Spinal cord (tissue), 9 donors: ENCODE measurements at regions not wholly inside any gene's neighbourhood (a gene's known extent, or its start where the extent isn't known, plus 50 kb on each side); places are given as distances from the start of the nearest gene placed in this dataset.

Experiments used
- DNase-seq, 6 donors: peaks; one replicate each; pipeline versions ENCODE4 v3.0.0 to v3.0.0-alpha.2; 2013 to 2015; ENCODE audit warnings: low spot score in 6 of 6, low read depth in 4 of 6
- H3K27ac ChIP-seq: one replicate; pipeline ENCODE4 v1.5.1; 2013; ENCODE audit warnings: low read depth, low read length, control low read depth
- H3K27me3 ChIP-seq: one replicate; pipeline ENCODE4 v1.6.1; 2013; ENCODE audit warnings: low read length; ENCODE audit not compliant: control insufficient read depth, insufficient read depth
- H3K36me3 ChIP-seq: one replicate; pipeline ENCODE4 v1.6.1; 2013; ENCODE audit warnings: low read length; ENCODE audit not compliant: control insufficient read depth, insufficient read depth
- H3K4me1 ChIP-seq: one replicate; pipeline ENCODE4 v1.6.1; 2013; ENCODE audit warnings: low read length; ENCODE audit not compliant: control insufficient read depth, insufficient read depth
- H3K4me3 ChIP-seq: one replicate; pipeline ENCODE4 v1.5.1; 2013; ENCODE audit warnings: low read depth, low read length, control low read depth
- H3K9me3 ChIP-seq: one replicate; pipeline ENCODE4 v1.6.1; 2013; ENCODE audit warnings: low read length; ENCODE audit not compliant: control insufficient read depth, insufficient read depth
- whole genome bisulfite sequencing: methylation state at CpG from one replicate; pipeline ENCODE4 v1.1.5; 2013; ENCODE audit warnings: missing lambda C conversion rate; ENCODE audit not compliant: insufficient coverage; 5-methylcytosine and 5-hydroxymethylcytosine counted together
- donor health status: healthy.

DNA sequence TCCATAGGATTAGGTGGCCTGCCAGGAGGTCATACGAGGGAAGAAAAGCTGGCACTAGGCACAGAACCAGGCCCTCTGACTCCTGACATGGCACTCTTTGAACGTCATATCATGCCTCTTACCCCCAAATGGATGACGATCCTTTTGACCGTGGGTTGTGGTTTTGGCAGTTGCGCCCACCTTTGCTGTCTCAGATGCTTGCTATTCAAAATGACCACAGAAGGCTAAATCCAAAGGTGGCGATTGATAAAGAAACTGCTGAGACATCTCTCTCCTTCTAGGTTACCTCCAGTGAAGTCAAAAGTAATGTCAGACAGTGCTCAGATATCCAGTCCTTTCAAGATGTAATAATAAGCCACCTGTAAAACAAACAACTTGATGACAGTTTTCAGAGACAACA, 385.0 kb downstream of the EFNA5 start:
- Histone ChIP-seq H3K9me3 (no peaks in the 10 kb centered on the region), H3K4me1 (no peaks in the 10 kb centered on the region), H3K27me3 (no peaks in the 10 kb centered on the region), H3K27ac (no peak overlapping the region), H3K36me3 (no peaks in the 10 kb centered on the region), H3K4me3 (no peak overlapping the region)
- no peak for DNase-seq
- 100% methylated on average over 6 of the region's 6 CpGs for WGBS

- no peak for DNase-seq
Measured at GRCh38 chr5:107284822-107285525, 385.8 kb downstream of the EFNA5 start.

GRCh38 chr5:107282061-107282460, 388.7 kb downstream of the EFNA5 start:
- Histone ChIP-seq H3K27me3 (no peaks in the 10 kb centered on the region), H3K4me1 (no peaks in the 10 kb centered on the region), H3K4me3 (no peak overlapping the region), H3K36me3 (no peaks in the 10 kb centered on the region), H3K9me3 (no peaks in the 10 kb centered on the region), H3K27ac (no peak overlapping the region)
- DNase-seq: no peak
- no CpG with 5 or more reads among the region's 2 CpGs for WGBS

More at GRCh38 chr5:107284822-107285525, 385.8 kb downstream of the EFNA5 start:
- no peaks in the 10 kb centered on the region for H3K27me3 ChIP-seq
- 72% methylated on average over 2 of the region's 3 CpGs for WGBS
- no peaks in the 10 kb centered on the region for H3K36me3 ChIP-seq
- no peaks in the 10 kb centered on the region for H3K9me3 ChIP-seq
- no peak overlapping the region for H3K27ac ChIP-seq
- no peaks in the 10 kb centered on the region for H3K4me1 ChIP-seq
- H3K4me3 ChIP-seq: no peak overlapping the region

DNA sequence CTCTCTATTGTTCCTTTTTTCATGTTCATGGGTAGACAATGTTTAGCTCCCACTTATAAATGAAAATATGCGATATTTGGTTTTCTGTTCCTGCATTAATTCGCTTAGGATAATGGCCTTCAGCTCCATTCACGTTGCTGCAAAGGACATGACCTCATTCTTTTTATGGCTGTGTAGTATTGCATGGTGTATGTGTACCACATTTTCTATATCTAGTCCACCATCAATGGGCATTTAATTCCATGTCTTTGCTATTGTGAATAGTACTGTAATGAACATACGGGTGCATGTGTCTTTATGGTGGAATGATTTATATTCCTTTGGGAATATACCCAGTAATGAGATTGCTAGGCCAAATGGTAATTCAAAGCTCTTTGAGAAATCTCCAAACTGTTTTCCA, 392.0 kb downstream of the EFNA5 start:
- Histone ChIP-seq H3K9me3 (no peaks in the 10 kb centered on the region), H3K4me1 (no peaks in the 10 kb centered on the region), H3K4me3 (no peak overlapping the region), H3K36me3 (no peaks in the 10 kb centered on the region), H3K27ac (no peak overlapping the region), H3K27me3 (no peaks in the 10 kb centered on the region)
- no peak for DNase-seq
- WGBS: no CpG with 5 or more reads among the region's 4 CpGs

- no CpG with 5 or more reads among the region's 5 CpGs for WGBS
- no peak overlapping the region for H3K27ac ChIP-seq
Measured at GRCh38 chr5:107277485-107278125, 393.1 kb downstream of the EFNA5 start.

DNA sequence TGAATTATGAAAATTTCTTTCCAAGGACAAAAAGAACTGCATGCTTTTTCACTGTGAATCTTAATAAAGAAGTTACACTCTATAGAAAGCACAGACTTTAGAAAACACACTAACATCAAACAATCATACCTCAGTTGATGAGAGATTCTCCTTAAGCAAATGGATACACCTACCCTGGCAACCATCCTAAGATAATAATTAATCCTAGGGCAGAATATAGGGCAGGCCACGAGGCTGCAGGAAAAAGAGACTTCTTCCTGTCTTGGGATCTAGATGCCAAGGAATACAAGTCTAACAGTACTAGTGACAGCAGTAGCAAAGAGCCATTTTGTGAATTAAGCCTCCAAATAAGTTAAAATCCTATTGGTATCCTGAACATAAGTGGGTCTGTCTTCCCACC, 395.4 kb downstream of the EFNA5 start:
- H3K4me1 ChIP-seq: no peaks in the 10 kb centered on the region
- H3K27me3 ChIP-seq: no peaks in the 10 kb centered on the region
- no peaks in the 10 kb centered on the region for H3K9me3 ChIP-seq
- H3K36me3 ChIP-seq: no peaks in the 10 kb centered on the region
- H3K27ac ChIP-seq: no peak overlapping the region
- WGBS: 0% methylated on average over 1 of the region's 1 CpG
- no peak overlapping the region for H3K4me3 ChIP-seq
- no peak for DNase-seq

More at GRCh38 chr5:107277485-107278125, 393.1 kb downstream of the EFNA5 start:
- H3K4me3 ChIP-seq: no peak overlapping the region
- no peaks in the 10 kb centered on the region for H3K27me3 ChIP-seq
- DNase-seq: no peak
- no peaks in the 10 kb centered on the region for H3K4me1 ChIP-seq
- no peaks in the 10 kb centered on the region for H3K9me3 ChIP-seq
- H3K36me3 ChIP-seq: no peaks in the 10 kb centered on the region

GRCh38 chr5:107274571-107274970, 396.2 kb downstream of the EFNA5 start:
- no peak for DNase-seq
- Histone ChIP-seq H3K9me3 (no peaks in the 10 kb centered on the region), H3K4me1 (no peaks in the 10 kb centered on the region), H3K27me3 (no peaks in the 10 kb centered on the region), H3K27ac (no peak overlapping the region), H3K36me3 (no peaks in the 10 kb centered on the region), H3K4me3 (no peak overlapping the region)
- no CpG with 5 or more reads among the region's 1 CpG for WGBS

- Histone ChIP-seq H3K9me3 (no peaks in the 10 kb centered on the region), H3K36me3 (no peaks in the 10 kb centered on the region), H3K27ac (no peak overlapping the region), H3K27me3 (no peaks in the 10 kb centered on the region), H3K4me3 (no peak overlapping the region), H3K4me1 (no peaks in the 10 kb centered on the region)
- DNase-seq: no peak
- WGBS: 100% methylated on average over 2 of the region's 4 CpGs
Measured at GRCh38 chr5:107272954-107273353, 397.8 kb downstream of the EFNA5 start.

DNA sequence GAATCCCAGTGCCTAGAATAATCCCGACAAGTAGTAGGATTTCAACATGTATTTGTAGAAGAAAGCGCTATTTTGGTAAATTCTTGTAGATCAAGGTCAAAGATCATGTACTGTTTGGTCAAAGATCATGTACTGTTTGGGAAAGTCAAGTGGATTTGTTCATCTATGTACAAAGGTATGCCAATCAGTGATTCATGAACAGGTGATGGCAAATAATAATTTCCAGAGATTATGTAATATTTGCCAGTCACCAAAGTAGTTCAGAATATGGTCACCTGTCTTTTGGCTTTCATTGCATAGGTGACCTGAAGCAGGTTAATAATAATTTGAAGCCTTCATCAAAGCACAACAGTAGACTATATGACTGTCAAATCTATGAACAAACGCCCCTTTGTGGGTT, 398.2 kb downstream of the EFNA5 start:
- 100% methylated on average over 2 of the region's 3 CpGs for WGBS
- DNase-seq: no peak
- no peaks in the 10 kb centered on the region for H3K9me3 ChIP-seq

More for the DNA sequence above, 398.2 kb downstream of the EFNA5 start:
- H3K27me3 ChIP-seq: no peaks in the 10 kb centered on the region
- H3K4me1 ChIP-seq: no peaks in the 10 kb centered on the region
- H3K36me3 ChIP-seq: no peaks in the 10 kb centered on the region
- no peak overlapping the region for H3K27ac ChIP-seq
- no peak overlapping the region for H3K4me3 ChIP-seq
